Suprapubic skin (tissue), 4 donors: ENCODE measurements at regions not wholly inside any gene's neighbourhood (a gene's known extent, or its start where the extent isn't known, plus 50 kb on each side); places are given as distances from the start of the nearest gene placed in this dataset.

Source experiments
- POLR2A ChIP-seq, 2 donors: fragments of 450-650 bp; IDR thresholded peaks; one replicate each; pipeline ENCODE4 v1.6.1; 2017; ENCODE audit warnings: antibody characterized with exemption in 2 of 2, mild to moderate bottlenecking in 2 of 2, moderate library complexity in 2 of 2
- POLR2AphosphoS5 ChIP-seq, 3 donors: sonication (generic); formaldehyde crosslinking; IDR thresholded peaks; one replicate each; pipeline ENCODE4 v1.6.1; 2017; ENCODE audit warnings: antibody characterized with exemption in 3 of 3
- TF ChIP-seq, protein P1 (sequence below), 2 donors: fragments of 200-600 bp in 1 of 2; fragments of 450-650 bp in 1 of 2; sonication (generic) in 1 of 2; IDR thresholded peaks; one replicate each; pipeline ENCODE4 v1.5.1; 2016 to 2019; ENCODE audit warnings: antibody characterized with exemption in 2 of 2, mild to moderate bottlenecking in 1 of 2, moderate library complexity in 1 of 2

DNA sequence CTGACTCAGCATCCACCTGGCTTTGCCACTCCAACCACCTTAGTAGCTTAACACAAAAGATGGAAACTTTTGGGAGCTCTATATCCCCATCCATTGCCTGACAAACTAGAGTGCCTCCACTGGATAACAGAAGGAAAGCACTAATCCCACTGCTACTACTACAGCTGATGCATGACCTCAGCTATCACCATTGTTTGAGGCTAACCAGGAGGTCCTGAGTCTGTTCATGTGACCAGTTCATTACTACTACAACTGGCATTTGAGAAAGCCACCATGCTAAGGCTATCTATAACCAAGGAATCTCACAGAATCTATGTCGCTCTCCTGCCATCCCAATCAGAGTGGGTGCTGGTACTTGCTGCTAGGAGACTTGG, 604.3 kb upstream of the CA10 start:
- TF ChIP-seq, protein P1, sequence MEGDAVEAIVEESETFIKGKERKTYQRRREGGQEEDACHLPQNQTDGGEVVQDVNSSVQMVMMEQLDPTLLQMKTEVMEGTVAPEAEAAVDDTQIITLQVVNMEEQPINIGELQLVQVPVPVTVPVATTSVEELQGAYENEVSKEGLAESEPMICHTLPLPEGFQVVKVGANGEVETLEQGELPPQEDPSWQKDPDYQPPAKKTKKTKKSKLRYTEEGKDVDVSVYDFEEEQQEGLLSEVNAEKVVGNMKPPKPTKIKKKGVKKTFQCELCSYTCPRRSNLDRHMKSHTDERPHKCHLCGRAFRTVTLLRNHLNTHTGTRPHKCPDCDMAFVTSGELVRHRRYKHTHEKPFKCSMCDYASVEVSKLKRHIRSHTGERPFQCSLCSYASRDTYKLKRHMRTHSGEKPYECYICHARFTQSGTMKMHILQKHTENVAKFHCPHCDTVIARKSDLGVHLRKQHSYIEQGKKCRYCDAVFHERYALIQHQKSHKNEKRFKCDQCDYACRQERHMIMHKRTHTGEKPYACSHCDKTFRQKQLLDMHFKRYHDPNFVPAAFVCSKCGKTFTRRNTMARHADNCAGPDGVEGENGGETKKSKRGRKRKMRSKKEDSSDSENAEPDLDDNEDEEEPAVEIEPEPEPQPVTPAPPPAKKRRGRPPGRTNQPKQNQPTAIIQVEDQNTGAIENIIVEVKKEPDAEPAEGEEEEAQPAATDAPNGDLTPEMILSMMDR (IDR thresholded peaks at IDR 0.05), result no peak
- no peak for TF ChIP-seq POLR2AphosphoS5 (IDR thresholded peaks at IDR 0.05)
- TF ChIP-seq POLR2A (IDR thresholded peaks at IDR 0.05), result no peak
